A673 (cell line): ENCODE measurements at regions not wholly inside any gene's neighbourhood (a gene's known extent, or its start where the extent isn't known, plus 50 kb on each side); places are given as distances from the start of the nearest gene placed in this dataset.

Experiments
- BruUV-seq: library from RNA; stranded (reverse); fragments of 400-500 nt; replicated peaks from 2 replicates; lab custom pipeline; 2021; lab: Mats Ljungman, UMichigan
- CTCF ChIA-PET: fragments of 300-600 bp; sonication (Branson Sonifier 250); formaldehyde crosslinking; loops from one replicate; lab custom pipeline; 2022; ENCODE audit warnings: antibody characterized with exemption; lab: Charles Lee
- POLR2A ChIA-PET: fragments of 300-600 bp; sonication (Branson Sonifier 250); formaldehyde crosslinking; loops from one replicate; lab custom pipeline; 2022; ENCODE audit warnings: antibody characterized with exemption; ENCODE audit not compliant: low non-redundant PET; lab: Charles Lee
- DNase-seq: peaks from one replicate; pipeline ENCODE4 v3.0.0-alpha.2; 2015; ENCODE audit warnings: low spot score
- H3K27ac ChIP-seq: fragments of 200-600 bp; sonication (generic); 2 replicates; pipeline ENCODE4 v1.5.1; 2016; ENCODE audit warnings: mixed run types, low read depth, mild to moderate bottlenecking, mixed read lengths, antibody characterized with exemption, low read length; ENCODE audit not compliant: poor library complexity, severe bottlenecking
- H3K27me3 ChIP-seq: fragments of 200-600 bp; sonication (generic); replicated peaks from 2 replicates; pipeline ENCODE4 v1.6.1; 2017; ENCODE audit warnings: mixed run types, low read depth, mild to moderate bottlenecking, mixed read lengths, antibody characterized with exemption, low read length; ENCODE audit not compliant: insufficient read depth, poor library complexity
- H3K36me3 ChIP-seq: fragments of 200-600 bp; sonication (generic); 2 replicates; pipeline ENCODE4 v1.6.1; 2016; ENCODE audit warnings: mixed run types, mild to moderate bottlenecking, mixed read lengths, antibody characterized with exemption, low read length; ENCODE audit not compliant: insufficient read depth, poor library complexity, severe bottlenecking
- H3K4me1 ChIP-seq: fragments of 200-600 bp; sonication (generic); 2 replicates; pipeline ENCODE4 v1.6.1; 2017; ENCODE audit warnings: mixed run types, mild to moderate bottlenecking, mixed read lengths, antibody characterized with exemption, low read length; ENCODE audit not compliant: insufficient read depth, poor library complexity, severe bottlenecking
- H3K4me3 ChIP-seq: fragments of 200-600 bp; sonication (generic); 2 replicates; pipeline ENCODE4 v1.5.1; 2016; ENCODE audit warnings: low read depth, mixed run types, mild to moderate bottlenecking, mixed read lengths, low read length; ENCODE audit not compliant: poor library complexity, severe bottlenecking
- H3K9me3 ChIP-seq: fragments of 200-600 bp; sonication (generic); 2 replicates; pipeline ENCODE4 v1.6.1; 2016; ENCODE audit warnings: mixed run types, low read depth, mild to moderate bottlenecking, mixed read lengths, antibody characterized with exemption, low read length; ENCODE audit not compliant: poor library complexity, severe bottlenecking
- EZH2 ChIP-seq: fragments of 200-600 bp; sonication (generic); IDR thresholded peaks from 2 replicates; pipeline ENCODE4 v1.6.1; 2017; ENCODE audit warnings: borderline replicate concordance, low read depth, mild to moderate bottlenecking, mixed read lengths, antibody characterized with exemption, low read length; ENCODE audit not compliant: poor library complexity, severe bottlenecking
- intact Hi-C: fragments of 100-400 bp; cut with micrococcal nuclease; formaldehyde crosslinking; loops from one replicate; pipeline ENCODE4 v1.10.0; 2022; ENCODE audit not compliant: unreplicated experiment
- TF ChIP-seq, protein P1 (sequence below): fragments of 300-800, 200-600 bp; sonication (generic); conservative IDR thresholded peaks from 2 replicates; pipeline ENCODE4 v1.5.1; 2017; ENCODE audit warnings: low read depth, mild to moderate bottlenecking, antibody characterized with exemption, low read length, moderate library complexity, mixed read lengths

DNA sequence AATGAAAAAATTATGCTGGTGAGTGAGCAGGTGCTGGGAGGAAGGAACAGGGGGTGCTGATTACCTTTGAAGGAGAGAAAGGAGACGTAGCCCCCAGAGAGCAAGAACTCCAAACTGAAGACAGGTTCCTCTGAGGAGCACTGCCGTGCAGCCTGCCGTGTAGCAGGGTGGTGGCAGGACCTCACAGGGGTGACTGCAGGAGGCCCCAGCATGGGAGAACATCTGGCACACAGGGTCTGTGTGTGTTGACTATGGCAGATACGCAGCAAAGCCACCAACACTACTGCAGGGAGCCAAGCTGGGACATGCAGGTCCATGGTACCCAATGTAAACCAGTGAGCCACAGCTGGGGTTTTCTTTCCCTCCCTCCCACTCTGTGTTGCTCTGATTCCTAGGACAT is 192.1 kb upstream of the PDE1C start:
- no peaks in the 10 kb centered on the region for H3K4me1 ChIP-seq
- H3K9me3 ChIP-seq, result no peaks in the 10 kb centered on the region
- POLR2A ChIA-PET, result no interaction called here
- intact Hi-C loops, result no loop called here
- H3K36me3 ChIP-seq, result no peaks in the 10 kb centered on the region
- DNase-seq, result no peak
- H3K4me3 ChIP-seq, result no peak overlapping the region
- H3K27ac ChIP-seq, result no peak overlapping the region
- CTCF ChIA-PET, result no interaction called here
- BruUV-seq, result no TSS peak
- no peaks in the 10 kb centered on the region for H3K27me3 ChIP-seq
- TF ChIP-seq EZH2, result no peak
- TF ChIP-seq, protein P1, sequence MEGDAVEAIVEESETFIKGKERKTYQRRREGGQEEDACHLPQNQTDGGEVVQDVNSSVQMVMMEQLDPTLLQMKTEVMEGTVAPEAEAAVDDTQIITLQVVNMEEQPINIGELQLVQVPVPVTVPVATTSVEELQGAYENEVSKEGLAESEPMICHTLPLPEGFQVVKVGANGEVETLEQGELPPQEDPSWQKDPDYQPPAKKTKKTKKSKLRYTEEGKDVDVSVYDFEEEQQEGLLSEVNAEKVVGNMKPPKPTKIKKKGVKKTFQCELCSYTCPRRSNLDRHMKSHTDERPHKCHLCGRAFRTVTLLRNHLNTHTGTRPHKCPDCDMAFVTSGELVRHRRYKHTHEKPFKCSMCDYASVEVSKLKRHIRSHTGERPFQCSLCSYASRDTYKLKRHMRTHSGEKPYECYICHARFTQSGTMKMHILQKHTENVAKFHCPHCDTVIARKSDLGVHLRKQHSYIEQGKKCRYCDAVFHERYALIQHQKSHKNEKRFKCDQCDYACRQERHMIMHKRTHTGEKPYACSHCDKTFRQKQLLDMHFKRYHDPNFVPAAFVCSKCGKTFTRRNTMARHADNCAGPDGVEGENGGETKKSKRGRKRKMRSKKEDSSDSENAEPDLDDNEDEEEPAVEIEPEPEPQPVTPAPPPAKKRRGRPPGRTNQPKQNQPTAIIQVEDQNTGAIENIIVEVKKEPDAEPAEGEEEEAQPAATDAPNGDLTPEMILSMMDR, result no peak

DNA sequence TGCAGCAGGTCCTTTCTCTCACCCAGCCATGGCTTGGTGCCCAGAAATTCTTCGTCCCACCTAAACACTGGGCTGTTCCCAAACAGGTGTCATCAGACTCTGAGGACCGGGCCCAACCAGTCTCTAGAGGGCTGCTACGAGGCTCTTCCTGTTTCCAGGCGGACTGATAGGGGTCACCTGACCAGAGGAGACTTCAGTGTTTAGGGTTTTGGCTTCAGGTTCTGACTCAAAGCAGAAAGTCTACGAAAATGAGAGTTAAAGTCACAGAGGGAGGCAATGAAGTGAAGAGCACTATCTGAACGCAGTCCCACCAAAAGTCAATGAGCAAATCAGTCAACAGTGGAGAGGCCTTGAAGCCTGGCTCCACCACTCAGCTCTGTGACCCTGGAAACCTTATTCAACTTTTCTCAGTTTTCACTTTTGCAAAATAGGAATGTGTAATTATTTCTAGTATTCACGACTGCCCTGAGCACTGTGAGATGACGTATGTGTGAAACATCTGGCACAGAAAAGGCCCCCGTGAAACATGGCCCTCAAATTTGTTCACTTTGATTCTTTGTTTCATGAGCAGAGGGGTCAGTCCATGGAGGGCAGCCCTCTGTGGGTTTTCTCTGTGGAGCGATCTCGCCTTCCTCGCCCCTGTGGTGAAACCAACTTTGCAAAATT is 189.9 kb upstream of the PDE1C start:
- no TSS peak for BruUV-seq
- no peak for DNase-seq
- Histone ChIP-seq H3K27me3 (peaks cover 2% of the 10 kb centered on the region), H3K36me3 (no peaks in the 10 kb centered on the region), H3K4me1 (no peaks in the 10 kb centered on the region), H3K9me3 (no peaks in the 10 kb centered on the region), H3K4me3 (no peak overlapping the region), H3K27ac (no peak overlapping the region)
- ChIA-PET CTCF (no interaction called here), POLR2A (no interaction called here)
- TF ChIP-seq, protein P1, result no peak
- no peak for TF ChIP-seq EZH2
- intact Hi-C loops, result no loop called here

DNA sequence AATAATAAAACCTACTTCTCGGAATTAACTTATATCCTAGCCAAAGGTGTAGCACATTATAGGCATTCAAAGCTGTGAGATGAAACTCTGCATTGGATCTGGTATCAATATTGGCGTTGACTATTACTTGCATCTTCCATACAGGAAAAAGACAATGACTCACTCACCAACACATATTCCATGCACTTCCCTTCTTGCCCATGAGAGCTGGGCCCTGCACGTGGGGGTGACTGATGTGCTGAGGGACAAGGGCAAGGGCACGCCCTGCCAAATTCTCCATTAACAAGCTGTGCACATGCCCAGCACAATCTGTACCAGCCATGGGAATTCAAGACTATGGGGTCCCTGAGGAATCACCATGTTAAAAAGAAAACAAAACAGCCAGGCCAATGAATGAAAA is 188.1 kb upstream of the PDE1C start:
- TF ChIP-seq, protein P1, result no peak
- TF ChIP-seq EZH2, result no peak
- POLR2A ChIA-PET, result no interaction called here
- CTCF ChIA-PET, result no interaction called here
- Histone ChIP-seq H3K27me3 (peaks cover 3% of the 10 kb centered on the region), H3K27ac (no peak overlapping the region), H3K4me1 (no peaks in the 10 kb centered on the region), H3K36me3 (no peaks in the 10 kb centered on the region), H3K4me3 (no peak overlapping the region), H3K9me3 (no peaks in the 10 kb centered on the region)
- no TSS peak for BruUV-seq
- intact Hi-C loops, result no loop called here
- DNase-seq, result no peak
